ENCODE measurements at regions not wholly inside any gene's neighbourhood (a gene's known extent, or its start where the extent isn't known, plus 50 kb on each side); places are given as distances from the start of the nearest gene placed in this dataset.

GRCh38 chr3:153249906-153250305 is 87.9 kb downstream of the RAP2B start:
- Histone ChIP-seq H3K9me2 (replicated peaks; ENCODE audit: low read depth, low read length) (no peaks in the 10 kb centered on the region), H3F3A (ENCODE audit: low read depth) (no peaks in the 10 kb centered on the region; the same call in 1 of the 2 replicates), H3K27me3 (ENCODE audit: insufficient read depth, low read length, poor library complexity, severe bottlenecking) (no peaks in the 10 kb centered on the region), H3K4me2 (ENCODE audit: low read depth, low read length, poor library complexity, severe bottlenecking) (no peak overlapping the region), H2AFZ (ENCODE audit: low read length) (peak overlapping the region; percentile 78; the same call in 1 of the 2 replicates), H3K36me3 (ENCODE audit: insufficient read depth, low read length) (no peaks in the 10 kb centered on the region), H3K4me3 (ENCODE audit: low read length, poor library complexity, severe bottlenecking) (no peak overlapping the region), H3K9me3 (ENCODE audit: insufficient read depth, low read depth, low read length) (no peaks in the 10 kb centered on the region), H3K79me2 (ENCODE audit: insufficient read depth, low read length) (no peaks in the 10 kb centered on the region), H4K20me1 (ENCODE audit: insufficient read depth, low read length, poor library complexity, severe bottlenecking) (no peaks in the 10 kb centered on the region), H3K4me1 (ENCODE audit: insufficient read depth, low read length, poor library complexity, severe bottlenecking) (no peaks in the 10 kb centered on the region), H3K9ac (ENCODE audit: low read depth, low read length, poor library complexity, severe bottlenecking) (no peak overlapping the region)
- no peak for TF ChIP-seq EZH2phosphoT487 (IDR thresholded peaks at IDR 0.05; ENCODE audit: borderline replicate concordance)
- no peak for TF ChIP-seq CTCF (conservative IDR thresholded peaks at IDR 0.05; ENCODE audit: low read length)

- Histone ChIP-seq H4K20me1 (ENCODE audit: insufficient read depth, low read length, poor library complexity, severe bottlenecking) (no peaks in the 10 kb centered on the region), H3K4me2 (ENCODE audit: low read depth, low read length, poor library complexity, severe bottlenecking) (no peak overlapping the region), H3K4me1 (ENCODE audit: insufficient read depth, low read length, poor library complexity, severe bottlenecking) (no peaks in the 10 kb centered on the region), H2AFZ (ENCODE audit: low read length) (peak overlapping the region; percentile 78), H3K9ac (ENCODE audit: low read depth, low read length, poor library complexity, severe bottlenecking) (no peak overlapping the region), H3K79me2 (ENCODE audit: insufficient read depth, low read length) (no peaks in the 10 kb centered on the region), H3K9me2 (replicated peaks; ENCODE audit: low read depth, low read length) (no peaks in the 10 kb centered on the region), H3K4me3 (ENCODE audit: low read length, poor library complexity, severe bottlenecking) (no peak overlapping the region), H3K9me3 (ENCODE audit: insufficient read depth, low read depth, low read length) (no peaks in the 10 kb centered on the region), H3K27me3 (ENCODE audit: insufficient read depth, low read length, poor library complexity, severe bottlenecking) (no peaks in the 10 kb centered on the region), H3F3A (ENCODE audit: low read depth) (no peaks in the 10 kb centered on the region; the same call in 1 of the 2 replicates), H3K36me3 (ENCODE audit: insufficient read depth, low read length) (no peaks in the 10 kb centered on the region)
- TF ChIP-seq EZH2phosphoT487 (IDR thresholded peaks at IDR 0.05; ENCODE audit: borderline replicate concordance) (no peak), CTCF (conservative IDR thresholded peaks at IDR 0.05; ENCODE audit: low read length) (no peak)
Measured at GRCh38 chr3:153250446-153250845, 88.4 kb downstream of the RAP2B start.

GRCh38 chr3:153252963-153253362 is 90.9 kb downstream of the RAP2B start:
- Histone ChIP-seq H3K4me3 (ENCODE audit: low read length, poor library complexity, severe bottlenecking) (no peak overlapping the region), H3K9ac (ENCODE audit: low read depth, low read length, poor library complexity, severe bottlenecking) (no peak overlapping the region), H3K9me2 (replicated peaks; ENCODE audit: low read depth, low read length) (no peaks in the 10 kb centered on the region), H3K4me2 (ENCODE audit: low read depth, low read length, poor library complexity, severe bottlenecking) (no peak overlapping the region), H3K36me3 (ENCODE audit: insufficient read depth, low read length) (no peaks in the 10 kb centered on the region), H3K79me2 (ENCODE audit: insufficient read depth, low read length) (no peaks in the 10 kb centered on the region), H4K20me1 (ENCODE audit: insufficient read depth, low read length, poor library complexity, severe bottlenecking) (no peaks in the 10 kb centered on the region), H2AFZ (ENCODE audit: low read length) (no peak overlapping the region), H3K27me3 (ENCODE audit: insufficient read depth, low read length, poor library complexity, severe bottlenecking) (no peaks in the 10 kb centered on the region), H3F3A (ENCODE audit: low read depth) (no peaks in the 10 kb centered on the region), H3K9me3 (ENCODE audit: insufficient read depth, low read depth, low read length) (no peaks in the 10 kb centered on the region), H3K4me1 (ENCODE audit: insufficient read depth, low read length, poor library complexity, severe bottlenecking) (peaks cover 17% of the 10 kb centered on the region)
- TF ChIP-seq EZH2phosphoT487 (IDR thresholded peaks at IDR 0.05; ENCODE audit: borderline replicate concordance) (no peak), CTCF (conservative IDR thresholded peaks at IDR 0.05; ENCODE audit: low read length) (no peak)
